COR-L47 (cell line): ENCODE measurements at regions not wholly inside any gene's neighbourhood (a gene's known extent, or its start where the extent isn't known, plus 50 kb on each side); places are given as distances from the start of the nearest gene placed in this dataset.
"Not testable (repeated sequence)": the region's sequence is repeated elsewhere in the genome, so short reads cannot be mapped to it uniquely, and the experiment has no call there.

Experiments
- DNase-seq: peaks from one replicate; lab custom pipeline; 2025; lab: John Stamatoyannopoulos, UW

DNA sequence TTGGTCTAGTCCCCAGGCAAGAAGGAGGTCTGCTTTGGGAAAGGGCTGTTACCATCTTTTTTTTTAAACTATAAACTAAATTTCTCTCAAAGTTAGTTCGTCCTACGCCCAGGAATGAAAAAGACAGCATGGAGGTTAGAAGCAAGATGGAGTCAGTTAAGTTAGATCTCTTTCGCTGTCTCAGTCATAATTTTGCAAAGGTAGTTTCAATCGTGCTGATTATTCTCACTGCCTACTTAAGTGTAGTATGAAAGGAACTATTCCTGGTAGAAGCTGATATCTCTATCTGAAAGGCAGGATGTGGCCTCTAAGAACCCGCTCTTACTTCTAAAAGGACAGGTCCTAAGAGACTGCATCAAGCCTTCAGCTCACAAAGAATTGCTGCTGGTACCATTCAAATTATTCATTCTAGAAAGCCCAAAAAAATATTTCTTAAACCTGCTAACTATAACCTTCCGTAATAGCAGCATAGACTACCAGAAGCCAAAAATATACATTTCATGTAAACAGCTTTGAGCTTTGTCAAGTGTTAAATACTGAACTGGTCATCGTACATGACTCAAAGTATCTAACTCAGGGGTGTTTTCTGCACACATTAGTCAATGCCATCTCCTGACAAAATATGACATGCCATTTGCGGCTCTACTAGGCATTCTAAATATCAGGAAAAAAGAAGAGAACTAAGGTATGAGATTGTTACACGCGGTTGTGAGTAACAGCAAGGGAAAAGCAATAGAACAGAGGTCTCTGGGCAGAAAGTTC is 96.0 kb upstream of the CCDC80 start:
- no peak for DNase-seq

DNA sequence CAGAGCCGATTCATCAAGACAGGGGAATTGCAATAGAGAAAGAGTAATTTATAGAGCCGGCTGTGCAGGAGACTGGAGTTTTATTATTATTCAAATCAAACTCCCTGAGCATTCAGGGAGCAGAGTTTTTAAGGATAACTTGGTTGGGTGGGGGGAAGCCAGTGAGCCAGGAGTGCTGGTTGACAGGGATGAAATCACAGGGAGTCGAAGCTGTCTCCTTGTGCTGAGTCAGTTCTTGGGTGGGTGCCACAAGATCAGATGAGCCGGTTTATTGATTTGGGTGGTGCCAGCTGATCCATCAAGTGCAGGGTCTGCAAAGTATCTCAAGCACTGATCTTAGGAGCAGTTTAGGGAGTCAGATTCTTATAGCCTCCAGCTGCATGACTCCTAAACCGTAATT is 95.4 kb upstream of the CCDC80 start:
- no peak for DNase-seq

DNA sequence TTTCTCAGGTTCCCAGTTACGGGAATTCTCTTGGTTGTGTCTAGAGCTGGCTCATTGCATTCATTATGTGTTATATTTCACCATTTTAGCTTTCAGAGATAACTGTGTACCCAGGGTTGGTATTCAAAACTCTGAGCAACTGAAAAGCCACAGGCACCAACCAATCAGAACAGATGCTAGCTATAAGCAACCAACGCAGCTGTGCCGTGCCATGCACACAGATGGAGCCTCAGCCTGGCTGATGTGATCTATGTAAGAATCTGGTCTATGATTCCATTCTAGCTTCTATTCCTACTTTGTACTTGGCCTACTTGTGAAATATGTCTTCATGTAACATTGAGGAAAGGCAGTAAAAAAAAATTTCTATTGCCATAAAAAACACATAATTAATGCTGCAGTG is 95.0 kb upstream of the CCDC80 start:
- no peak for DNase-seq

DNA sequence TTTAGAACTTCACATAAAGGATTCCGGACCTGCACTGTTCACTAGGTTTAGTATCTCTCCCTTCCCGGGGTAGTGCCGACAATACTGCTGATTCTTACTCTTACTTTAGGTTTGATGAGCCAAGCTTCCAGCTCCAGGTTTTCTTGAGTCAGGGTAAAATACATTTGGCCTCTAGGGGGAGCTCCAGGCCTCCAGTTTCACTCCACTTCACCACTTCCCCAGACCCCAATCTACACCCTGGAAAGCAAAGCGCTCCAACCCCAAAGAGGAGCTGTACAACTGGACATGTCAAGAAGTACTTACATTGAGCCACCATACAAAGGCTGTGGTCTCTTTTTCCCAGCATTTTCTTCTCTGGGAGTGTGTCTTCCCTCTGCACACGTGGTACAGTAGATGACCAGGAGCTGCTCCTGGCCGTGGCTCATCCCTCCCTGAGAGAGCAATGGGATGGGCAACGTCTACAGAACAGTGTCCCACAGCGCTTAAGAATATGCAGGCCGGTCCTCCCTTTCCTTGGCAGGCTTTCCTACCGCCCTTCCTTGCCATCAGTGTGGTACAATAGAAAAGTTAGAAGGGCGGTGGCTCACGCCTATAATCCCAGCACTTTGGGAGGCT is 93.9 kb upstream of the CCDC80 start:
- peak; percentile 78 for DNase-seq

DNA sequence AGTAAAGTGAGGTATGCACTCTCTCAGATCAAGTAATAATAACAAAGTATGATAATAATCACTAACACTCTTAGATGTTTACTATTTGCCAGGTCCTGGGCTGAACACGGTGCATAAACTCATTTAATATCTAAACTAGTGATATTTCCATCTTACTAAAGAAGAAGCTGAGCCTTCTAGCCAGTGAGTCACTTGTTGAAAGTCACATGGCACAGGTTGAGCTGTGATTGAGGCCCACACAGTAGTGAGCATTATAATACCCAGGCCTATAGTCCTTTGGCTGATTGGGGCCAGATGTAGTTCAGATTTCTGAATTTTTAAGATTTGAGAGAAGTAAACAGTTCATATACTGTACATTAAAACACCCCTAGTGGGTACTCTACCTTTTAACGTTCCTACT is 93.2 kb upstream of the CCDC80 start:
- no peak for DNase-seq

DNA sequence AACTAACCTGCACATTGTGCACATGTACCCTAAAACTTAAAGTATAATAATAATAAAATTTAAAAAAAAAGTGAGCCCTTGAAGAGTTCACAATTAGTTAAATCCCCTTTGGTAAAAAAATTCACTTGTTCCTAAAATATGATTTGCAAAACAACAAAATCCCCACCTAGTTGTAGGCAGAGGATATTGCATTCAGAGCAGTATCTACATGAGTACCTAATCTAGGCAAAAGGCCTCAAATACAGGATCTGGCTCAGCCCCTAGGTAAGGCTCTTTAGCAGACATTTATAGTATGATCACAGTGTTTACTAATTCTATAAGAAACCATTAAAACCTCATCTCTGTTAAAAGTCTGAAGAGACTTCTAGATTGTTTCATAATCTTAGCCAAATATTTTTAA is 89.3 kb upstream of the CCDC80 start:
- no peak for DNase-seq

DNA sequence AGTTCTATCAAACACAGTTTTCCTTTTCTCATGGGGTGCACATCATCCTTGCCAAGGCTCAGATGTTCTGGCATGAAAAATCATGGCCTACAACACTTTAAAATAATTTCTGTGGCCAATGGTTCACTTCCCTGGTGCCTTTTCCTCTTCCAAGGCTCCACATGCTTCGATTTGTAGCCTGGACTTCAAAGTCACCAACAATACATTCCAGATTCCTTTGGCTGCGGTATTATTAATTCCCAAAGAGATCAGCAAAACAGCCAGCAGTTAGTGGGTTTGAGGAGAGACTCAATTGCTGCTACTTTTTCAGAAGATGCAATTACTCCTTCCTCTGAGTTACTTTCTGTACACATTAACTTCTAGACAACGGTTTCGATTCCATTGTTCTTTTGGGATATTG is 80.3 kb upstream of the CCDC80 start:
- DNase-seq = no peak

DNA sequence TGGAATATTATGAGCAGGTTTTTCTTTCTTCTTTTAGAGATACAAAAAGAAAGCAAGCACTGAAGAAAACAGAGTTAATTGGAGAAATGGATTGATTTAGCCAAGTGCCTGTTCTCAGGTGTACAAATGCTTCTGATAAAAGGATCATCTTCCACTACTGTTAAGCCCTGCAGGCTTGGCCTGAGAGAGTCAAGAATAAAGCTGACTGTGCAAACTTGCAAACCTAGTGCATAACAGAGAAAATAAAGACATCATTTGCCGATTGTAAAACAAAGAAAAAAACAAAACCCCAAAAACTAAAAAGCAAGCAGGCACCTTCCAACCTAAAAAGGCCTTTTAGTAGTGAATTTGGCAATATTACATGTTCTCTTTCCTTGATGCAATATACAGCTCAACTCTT is 78.0 kb upstream of the CCDC80 start:
- DNase-seq = no peak

DNA sequence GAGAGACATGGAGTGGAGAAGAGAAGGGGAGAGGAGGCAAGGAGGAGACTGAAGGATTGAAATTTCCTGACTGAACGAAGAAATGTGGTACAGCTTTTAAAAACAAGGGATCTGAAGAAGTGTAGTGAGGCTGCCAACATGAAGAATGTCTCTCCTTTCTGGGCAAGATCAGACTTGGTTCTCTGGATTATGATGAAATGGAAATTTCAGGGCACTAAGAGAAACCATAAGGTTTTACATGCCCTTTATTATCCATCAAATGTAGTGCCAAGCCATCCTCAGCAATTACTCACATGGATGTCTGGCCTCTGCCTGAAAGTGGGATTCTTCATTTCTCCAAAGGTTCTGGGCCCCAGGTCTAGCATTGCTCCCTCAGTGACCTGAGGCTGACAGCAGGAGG is 77.6 kb upstream of the CCDC80 start:
- no peak for DNase-seq

DNA sequence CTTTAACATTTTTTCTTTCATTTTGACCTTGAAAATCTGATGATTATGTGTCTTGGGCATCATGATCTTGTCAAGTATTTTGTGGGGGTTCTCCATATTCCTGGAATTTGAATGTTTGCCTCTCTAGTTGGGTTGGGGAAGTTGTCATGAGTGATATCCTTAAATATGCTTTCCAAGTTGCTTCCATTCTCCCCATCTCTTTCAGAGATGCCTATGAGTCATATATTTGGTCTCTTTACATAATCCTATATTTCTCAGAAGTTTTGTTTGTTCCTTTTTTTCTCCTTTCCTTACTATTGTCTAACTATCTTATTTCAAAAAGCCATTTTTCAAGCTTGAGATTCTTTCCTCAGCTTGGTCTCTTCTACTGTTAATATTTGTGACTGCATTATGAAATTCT is 69.0 kb upstream of the CCDC80 start:
- DNase-seq = no peak

DNA sequence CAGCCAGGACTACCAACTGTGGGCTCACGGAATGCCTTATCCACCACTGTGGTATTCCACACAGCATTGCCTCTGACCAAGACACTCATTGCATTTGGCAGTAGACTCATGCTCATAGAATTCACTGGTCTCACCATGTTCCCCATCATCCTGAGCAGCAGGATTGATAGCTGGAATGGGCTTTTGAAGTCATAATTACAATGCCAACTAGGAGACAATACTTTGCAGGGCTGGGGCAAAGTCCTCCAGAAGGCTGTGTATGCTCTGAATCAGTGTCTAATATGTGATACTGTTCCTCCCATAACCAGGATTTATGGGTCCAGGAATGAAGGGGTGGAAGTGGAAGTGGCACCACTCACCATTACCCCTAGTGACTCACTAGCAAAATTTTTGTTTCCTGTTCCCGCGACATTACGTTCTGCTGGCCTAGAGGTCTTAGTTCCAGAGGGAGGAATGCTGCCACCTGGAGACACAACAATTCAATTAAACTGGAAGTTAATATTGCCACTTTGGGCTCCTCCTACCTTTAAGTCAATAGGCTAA is 58.6 kb upstream of the CCDC80 start:
- no peak for DNase-seq

DNA sequence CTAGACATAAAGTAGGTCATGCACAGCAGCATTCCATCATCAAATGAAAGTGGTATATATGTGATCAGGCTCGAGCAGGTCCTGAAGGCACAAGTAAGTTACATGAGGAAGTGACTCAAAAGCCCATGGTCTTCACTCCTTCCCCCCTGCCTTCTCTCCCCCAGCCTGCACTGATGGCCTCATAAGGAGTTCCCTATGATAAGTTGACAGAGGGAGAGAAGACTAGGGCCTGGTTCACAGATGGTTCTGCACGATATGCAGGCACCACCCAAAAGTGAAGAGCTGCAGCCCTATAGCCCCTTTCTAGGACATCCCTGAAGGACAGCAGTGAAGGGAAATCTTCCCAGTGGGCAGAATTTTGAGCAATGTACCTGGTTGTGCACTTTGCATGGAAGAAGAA is 57.5 kb upstream of the CCDC80 start:
- DNase-seq = not testable (repeated sequence)

DNA sequence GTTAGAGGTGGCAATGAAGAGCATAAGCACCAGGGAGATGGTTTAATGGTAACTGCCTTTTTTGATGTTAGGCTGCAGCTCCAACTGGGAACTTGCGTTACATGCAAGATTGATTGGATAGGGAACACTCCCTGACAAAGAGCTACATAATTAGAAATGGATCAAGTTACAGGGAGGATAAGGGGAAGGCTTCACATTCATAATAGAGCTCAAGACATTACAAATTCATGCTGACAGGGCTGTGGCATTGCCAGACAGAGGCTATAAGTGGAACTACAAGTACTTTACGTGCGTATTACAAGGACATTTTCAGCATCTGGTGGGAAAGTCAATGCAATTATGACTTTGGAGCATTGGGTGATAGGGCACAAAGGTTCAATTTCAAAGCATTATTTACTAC is 55.3 kb upstream of the CCDC80 start:
- peak; percentile 37 for DNase-seq

DNA sequence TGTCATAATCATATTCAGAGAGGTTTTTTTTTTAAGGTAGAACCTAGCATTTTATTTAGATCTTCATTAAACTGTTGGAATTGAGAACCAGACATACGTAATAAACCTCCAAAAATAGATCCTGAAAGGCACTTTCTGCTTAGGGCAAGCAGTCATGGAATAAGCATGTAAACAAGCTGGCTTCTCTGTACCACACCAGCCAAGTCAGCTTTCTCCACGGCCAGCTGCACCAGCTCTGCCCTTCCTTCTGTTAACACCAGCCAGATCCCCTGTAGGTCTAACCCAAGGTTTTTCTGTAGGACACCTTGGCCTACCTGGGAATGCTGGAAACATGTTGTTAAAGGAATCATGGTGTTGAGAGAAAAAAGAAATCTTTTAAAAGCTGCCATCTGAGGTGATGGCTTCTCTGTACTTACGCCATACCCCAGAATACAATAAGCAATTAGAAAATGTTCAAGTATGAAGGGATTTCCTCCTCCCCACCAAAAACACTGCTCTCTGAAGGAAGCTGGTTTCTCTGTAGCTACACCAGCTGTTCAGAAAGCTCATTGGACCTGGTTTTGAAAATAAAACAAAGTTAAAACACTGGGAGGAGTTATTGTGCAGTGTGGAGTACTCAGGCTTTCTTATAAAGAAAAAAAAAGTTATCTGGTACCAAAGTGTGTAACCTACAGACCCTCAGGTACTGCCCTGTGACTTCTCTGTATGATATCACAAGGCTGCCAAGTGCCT is 54.6 kb upstream of the CCDC80 start:
- DNase-seq = not testable (repeated sequence)

DNA sequence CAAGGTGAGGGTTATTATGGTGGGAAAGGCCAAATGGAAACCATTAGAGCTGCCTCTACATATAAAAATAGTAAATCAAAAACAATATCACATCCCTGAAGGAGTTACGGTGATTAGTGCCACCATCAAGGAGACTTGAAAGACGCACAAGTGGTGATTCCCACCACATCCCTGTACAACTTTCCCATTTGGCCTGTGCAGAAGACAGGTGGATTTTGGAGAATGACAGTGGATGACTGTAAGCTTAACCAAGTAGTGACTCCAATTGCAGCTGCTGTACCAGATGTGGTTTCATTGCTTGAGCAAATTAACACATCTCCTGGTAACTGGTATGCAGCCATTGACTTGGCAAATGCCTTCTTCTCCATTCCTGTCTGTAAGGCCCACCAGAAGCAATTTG is 54.0 kb upstream of the CCDC80 start:
- DNase-seq = not testable (repeated sequence)

DNA sequence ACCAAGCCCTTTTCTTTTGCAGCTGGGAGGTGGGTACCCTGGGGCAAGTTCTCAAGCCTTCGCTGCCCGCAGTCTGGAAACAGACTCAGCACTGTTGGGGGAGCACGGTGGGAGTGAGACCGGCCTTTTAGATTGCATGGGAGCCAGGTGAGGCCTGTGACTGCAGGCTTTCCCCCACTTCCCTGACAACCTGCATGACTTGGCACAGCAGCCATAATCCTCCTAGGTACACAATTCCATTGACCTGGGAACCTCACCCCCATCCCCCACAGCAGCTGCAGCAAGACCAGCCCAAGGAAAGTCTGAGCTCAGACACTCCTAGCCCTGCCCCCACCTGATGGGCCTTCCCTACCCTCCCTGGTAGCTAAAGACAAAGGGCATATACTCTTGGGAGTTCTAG is 52.2 kb upstream of the CCDC80 start:
- no peak for DNase-seq
